ENCODE measurements at regions not wholly inside any gene's neighbourhood (a gene's known extent, or its start where the extent isn't known, plus 50 kb on each side); places are given as distances from the start of the nearest gene placed in this dataset.

- TF ChIP-seq EP300 (IDR thresholded peaks at IDR 0.05) (no peak), POLR2A (IDR thresholded peaks at IDR 0.05) (no peak), CTCF (IDR thresholded peaks at IDR 0.05) (no peak)
Observed at GRCh38 chr1:56025942-56026341, 553.4 kb downstream of the PLPP3 start.

Measured in ovary (tissue), 3 donors.